Fibroblast of villous mesenchyme (primary cell): ENCODE measurements at regions not wholly inside any gene's neighbourhood (a gene's known extent, or its start where the extent isn't known, plus 50 kb on each side); places are given as distances from the start of the nearest gene placed in this dataset.
A peak's percentile ranks its signal among the peaks of the same experiment; 100 is the strongest.

ENCODE experiments used
- DNase-seq: peaks from one replicate; pipeline ENCODE4 v3.0.0-alpha.2; 2010; ENCODE audit warnings: low read depth
- H3K4me3 ChIP-seq: 2 replicates; pipeline ENCODE4 v1.5.1; 2011; ENCODE audit warnings: low read depth, mild to moderate bottlenecking, low read length
- TF ChIP-seq, protein P1 (sequence below): IDR thresholded peaks from 2 replicates; pipeline ENCODE4 v1.5.1; 2012; ENCODE audit warnings: low read depth, mild to moderate bottlenecking, low read length; ENCODE audit not compliant: insufficient read depth

DNA sequence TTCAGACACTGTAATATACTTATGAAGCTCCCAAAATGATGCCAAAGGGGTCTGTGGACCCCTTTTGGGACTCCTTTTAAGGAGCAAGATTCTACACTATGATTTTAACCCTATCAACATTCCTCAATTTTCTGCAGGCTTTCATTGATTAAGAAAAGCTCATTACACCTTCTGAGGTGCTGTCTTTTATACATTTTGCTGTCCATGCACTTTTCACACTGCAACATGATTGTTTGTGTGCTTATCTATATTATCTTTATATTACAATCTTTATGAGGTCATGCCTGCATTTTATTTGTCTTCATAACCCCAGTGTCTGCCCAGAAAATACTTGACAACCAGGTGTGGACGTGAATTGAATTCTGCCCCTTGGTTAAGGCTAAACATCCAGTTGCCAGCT is 482.6 kb upstream of the ZFHX3 start:
- H3K4me3 ChIP-seq: no peak overlapping the region
- TF ChIP-seq, protein P1, sequence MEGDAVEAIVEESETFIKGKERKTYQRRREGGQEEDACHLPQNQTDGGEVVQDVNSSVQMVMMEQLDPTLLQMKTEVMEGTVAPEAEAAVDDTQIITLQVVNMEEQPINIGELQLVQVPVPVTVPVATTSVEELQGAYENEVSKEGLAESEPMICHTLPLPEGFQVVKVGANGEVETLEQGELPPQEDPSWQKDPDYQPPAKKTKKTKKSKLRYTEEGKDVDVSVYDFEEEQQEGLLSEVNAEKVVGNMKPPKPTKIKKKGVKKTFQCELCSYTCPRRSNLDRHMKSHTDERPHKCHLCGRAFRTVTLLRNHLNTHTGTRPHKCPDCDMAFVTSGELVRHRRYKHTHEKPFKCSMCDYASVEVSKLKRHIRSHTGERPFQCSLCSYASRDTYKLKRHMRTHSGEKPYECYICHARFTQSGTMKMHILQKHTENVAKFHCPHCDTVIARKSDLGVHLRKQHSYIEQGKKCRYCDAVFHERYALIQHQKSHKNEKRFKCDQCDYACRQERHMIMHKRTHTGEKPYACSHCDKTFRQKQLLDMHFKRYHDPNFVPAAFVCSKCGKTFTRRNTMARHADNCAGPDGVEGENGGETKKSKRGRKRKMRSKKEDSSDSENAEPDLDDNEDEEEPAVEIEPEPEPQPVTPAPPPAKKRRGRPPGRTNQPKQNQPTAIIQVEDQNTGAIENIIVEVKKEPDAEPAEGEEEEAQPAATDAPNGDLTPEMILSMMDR: no peak
- DNase-seq: no peak

DNA sequence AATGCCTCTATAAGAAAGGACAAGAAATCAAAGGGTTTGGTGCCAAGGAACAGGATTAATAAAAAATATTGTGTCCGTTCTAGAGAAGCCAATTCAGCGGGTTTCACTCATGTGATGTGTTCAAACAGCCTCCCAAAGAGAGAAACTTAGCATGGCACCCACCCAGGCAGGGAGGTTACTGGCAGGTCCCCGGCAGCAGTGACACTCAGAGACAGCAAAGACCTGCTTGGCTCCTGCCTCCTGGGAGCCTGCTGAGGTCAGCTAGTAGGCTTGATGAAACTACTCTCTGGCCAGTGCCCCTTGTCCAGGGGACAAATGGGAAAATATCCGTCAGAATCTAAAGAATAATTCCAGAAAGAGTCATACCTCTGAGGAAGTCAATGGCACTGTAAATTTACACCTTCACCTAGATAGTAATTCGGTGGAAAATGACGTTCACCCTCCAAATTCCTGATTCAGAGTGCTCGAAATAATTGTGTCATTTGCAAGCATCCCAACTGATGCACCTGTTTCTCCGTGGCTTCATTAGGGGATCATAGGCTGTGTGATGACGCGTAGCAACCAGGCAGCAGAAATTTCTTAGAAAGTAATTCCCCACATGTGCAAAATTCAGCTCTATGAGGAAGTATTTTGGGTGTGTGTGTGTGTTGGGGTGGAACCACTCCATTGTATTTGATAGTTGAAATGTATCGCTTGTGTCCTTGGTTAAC is 481.5 kb upstream of the ZFHX3 start:
- H3K4me3 ChIP-seq: no peak overlapping the region
- DNase-seq: no peak
- TF ChIP-seq, protein P1: no peak

DNA sequence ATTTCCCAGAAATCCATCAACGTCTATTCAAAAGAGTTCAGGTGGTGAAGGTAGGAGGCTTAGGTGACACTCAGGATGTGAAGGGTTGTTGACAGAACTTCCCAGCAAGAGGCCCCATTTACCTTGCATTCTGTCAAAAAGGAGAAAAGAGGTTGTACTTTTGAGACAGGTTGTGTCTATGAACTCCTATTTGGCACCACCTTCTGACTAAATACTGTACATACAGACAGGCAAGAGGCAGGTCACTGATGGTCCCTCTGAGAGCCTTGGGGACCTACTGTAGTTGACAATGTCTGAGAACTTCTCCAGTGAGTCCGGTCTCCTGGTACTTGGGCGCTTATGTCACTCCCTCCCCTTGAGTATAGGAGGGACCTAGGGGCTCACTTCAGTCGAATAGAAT is 479.3 kb upstream of the ZFHX3 start:
- no peak overlapping the region for H3K4me3 ChIP-seq
- TF ChIP-seq, protein P1: no peak
- DNase-seq: no peak

DNA sequence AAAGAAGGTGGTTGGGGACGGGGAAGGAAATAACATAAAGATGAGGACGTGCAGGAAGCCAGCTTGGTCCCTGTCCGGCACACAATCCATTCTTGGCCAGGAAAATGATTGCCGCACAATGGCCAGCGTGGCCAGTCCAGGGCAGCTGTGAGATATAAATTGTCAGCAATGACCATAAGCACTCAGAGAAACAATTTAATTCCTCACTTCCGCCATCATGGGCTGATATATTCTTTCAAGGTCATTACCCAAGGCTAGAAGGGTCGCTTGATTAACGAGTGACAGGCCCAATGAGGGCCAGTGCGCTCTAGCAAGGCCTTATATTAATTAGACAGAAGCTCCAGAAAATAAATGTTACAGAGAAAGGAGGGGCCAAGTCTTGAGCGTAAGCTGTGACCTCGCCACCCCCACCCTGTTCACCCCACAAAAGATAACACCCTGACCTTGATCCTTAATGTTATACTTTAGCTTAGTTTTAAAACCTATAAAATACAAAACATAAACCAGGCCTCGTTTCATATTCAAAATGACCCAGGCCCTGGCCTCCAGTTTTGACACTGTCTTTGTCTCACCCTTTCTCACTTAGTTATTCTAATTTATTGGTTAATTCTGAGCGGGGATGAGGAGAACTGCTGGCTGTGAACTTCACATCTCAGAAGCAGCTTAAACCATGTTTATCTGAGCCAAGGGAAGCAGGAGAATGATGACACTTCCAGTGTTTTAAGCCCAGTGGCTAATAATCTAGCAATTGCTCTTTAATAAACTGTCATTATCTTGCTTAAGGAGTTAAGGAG is 478.3 kb upstream of the ZFHX3 start:
- H3K4me3 ChIP-seq: no peak overlapping the region
- TF ChIP-seq, protein P1: no peak
- peak; percentile 3 for DNase-seq

DNA sequence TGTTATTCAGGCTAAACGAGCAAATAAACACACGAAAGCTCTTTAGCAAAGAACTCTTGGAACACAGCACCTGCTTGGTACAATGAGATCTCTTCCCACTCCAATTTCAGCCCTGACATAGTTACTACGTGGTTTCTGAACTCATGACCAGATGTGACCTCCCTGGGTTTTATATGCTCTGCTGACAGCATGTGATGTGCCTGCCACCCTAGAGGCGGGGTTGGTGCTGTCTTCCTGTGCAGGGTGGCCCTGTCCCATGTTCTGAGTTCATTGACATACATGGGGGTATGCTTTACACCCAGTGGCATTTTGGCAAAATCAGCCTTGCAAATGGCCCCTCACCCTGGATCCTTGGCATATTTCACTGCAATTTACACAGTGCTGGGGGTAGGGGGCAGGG is 475.3 kb upstream of the ZFHX3 start:
- TF ChIP-seq, protein P1: no peak
- H3K4me3 ChIP-seq: no peak overlapping the region
- no peak for DNase-seq

DNA sequence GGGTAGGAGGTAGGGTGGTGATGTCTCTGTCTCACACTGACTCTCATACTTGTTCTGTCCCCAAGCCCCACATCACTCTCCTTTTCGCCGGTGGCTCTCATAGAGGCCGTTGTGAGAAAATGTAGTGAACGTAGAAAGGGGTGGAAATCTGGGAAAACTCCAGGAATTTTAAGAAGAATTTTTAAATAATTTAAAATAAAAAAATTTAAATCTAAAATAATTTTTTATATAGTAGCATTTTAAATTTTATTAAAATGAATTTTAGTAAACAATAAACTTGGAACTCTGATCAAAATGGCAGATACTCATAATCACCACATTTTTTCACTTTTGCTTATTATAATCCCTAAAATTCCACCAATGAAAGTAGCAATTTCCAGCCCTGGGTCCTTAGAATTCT is 473.6 kb upstream of the ZFHX3 start:
- DNase-seq: no peak
- H3K4me3 ChIP-seq: no peak overlapping the region
- TF ChIP-seq, protein P1: no peak

DNA sequence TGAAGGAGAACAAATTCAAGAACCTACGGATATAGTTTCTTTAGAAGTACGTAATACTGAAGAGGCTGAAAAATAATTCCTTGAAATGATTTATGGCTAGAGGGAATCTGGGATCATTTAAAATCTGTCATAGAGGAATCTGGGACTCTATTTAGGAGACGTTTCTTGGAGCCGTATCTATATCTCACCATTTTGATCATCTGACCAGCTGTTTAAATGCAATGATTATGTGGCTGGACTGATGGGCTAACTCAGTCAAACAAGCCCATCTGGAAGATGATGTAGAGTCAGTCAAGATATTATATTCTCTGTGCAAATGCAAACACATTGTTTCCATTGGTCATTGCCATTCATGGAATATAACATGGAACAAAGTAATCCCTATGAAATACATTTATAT is 467.7 kb upstream of the ZFHX3 start:
- H3K4me3 ChIP-seq: no peak overlapping the region
- TF ChIP-seq, protein P1: no peak
- no peak for DNase-seq
